ENCODE measurements at regions not wholly inside any gene's neighbourhood (a gene's known extent, or its start where the extent isn't known, plus 50 kb on each side); places are given as distances from the start of the nearest gene placed in this dataset.

- Histone ChIP-seq H3K9ac (no peak overlapping the region), H4K20me1 (ENCODE audit: low read depth) (no peaks in the 10 kb centered on the region), H3K36me3 (no peaks in the 10 kb centered on the region), H2AFZ (replicated peaks) (no peak overlapping the region), H3K27me3 (no peaks in the 10 kb centered on the region), H3K27ac (no peak overlapping the region), H3F3A (ENCODE audit: low read depth) (no peaks in the 10 kb centered on the region), H3K4me1 (no peaks in the 10 kb centered on the region), H3K9me3 (ENCODE audit: low read depth) (no peaks in the 10 kb centered on the region), H3K4me3 (no peak overlapping the region), H3K4me2 (no peak overlapping the region), H3K79me2 (ENCODE audit: low read depth) (no peaks in the 10 kb centered on the region)
- TF ChIP-seq EZH2phosphoT487 (IDR thresholded peaks at IDR 0.05) (no peak), CTCF (IDR thresholded peaks at IDR 0.05) (no peak), EZH2 (IDR thresholded peaks at IDR 0.05) (no peak)
- Mint-ChIP-seq H3K4me1 (peaks cover 2% of the 10 kb centered on the region), H3K27ac (no peak overlapping the region), H3K4me3 (no peak overlapping the region), H3K27me3 (ENCODE audit: insufficient read depth, low read depth) (no peaks in the 10 kb centered on the region), H3K36me3 (no peaks in the 10 kb centered on the region), H3K9me3 (peaks cover 1% of the 10 kb centered on the region)
- no peak for DNase-seq (ENCODE audit: low spot score)
These were observed 54.7 kb downstream of the MYEOV start for GRCh38 chr11:69348414-69349235.

DNA sequence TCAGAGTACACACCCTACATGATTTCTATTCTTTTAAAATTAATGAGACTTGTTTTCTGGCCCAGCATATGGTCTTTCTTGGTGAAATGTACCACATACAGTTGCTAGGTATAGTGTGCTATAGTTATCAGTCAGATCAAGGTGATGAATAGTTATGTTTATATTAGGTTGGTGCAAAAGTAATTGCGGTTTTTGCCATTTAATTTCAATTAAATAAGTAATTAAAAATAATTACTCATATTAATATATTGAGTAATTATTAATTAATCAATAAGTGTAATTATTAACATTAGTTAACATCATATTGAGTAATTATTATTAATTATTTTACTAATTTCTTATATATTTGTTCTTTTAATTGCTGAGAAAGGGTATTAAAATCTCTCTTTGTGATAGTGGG, 56.1 kb downstream of the MYEOV start:
- no peaks in the 10 kb centered on the region for H3K9me3 ChIP-seq (ENCODE audit: low read depth)
- H3K4me2 ChIP-seq: no peak overlapping the region
- H3K4me1 ChIP-seq: no peaks in the 10 kb centered on the region
- Mint-ChIP-seq H3K9me3 (peaks cover 1% of the 10 kb centered on the region), H3K36me3 (no peaks in the 10 kb centered on the region), H3K4me1 (peaks cover 2% of the 10 kb centered on the region), H3K27me3 (ENCODE audit: insufficient read depth, low read depth) (peaks cover 4% of the 10 kb centered on the region), H3K27ac (no peak overlapping the region), H3K4me3 (no peak overlapping the region)
- H3K79me2 ChIP-seq (ENCODE audit: low read depth): no peaks in the 10 kb centered on the region
- no peak overlapping the region for H3K9ac ChIP-seq
- H3K27ac ChIP-seq: no peak overlapping the region
- H2AFZ ChIP-seq (replicated peaks): no peak overlapping the region
- H3K27me3 ChIP-seq: no peaks in the 10 kb centered on the region
- TF ChIP-seq EZH2 (IDR thresholded peaks at IDR 0.05) (no peak), CTCF (IDR thresholded peaks at IDR 0.05) (no peak), EZH2phosphoT487 (IDR thresholded peaks at IDR 0.05) (no peak)
- no peak for DNase-seq (ENCODE audit: low spot score)
- no peaks in the 10 kb centered on the region for H3F3A ChIP-seq (ENCODE audit: low read depth)
- no peaks in the 10 kb centered on the region for H4K20me1 ChIP-seq (ENCODE audit: low read depth)
- H3K36me3 ChIP-seq: no peaks in the 10 kb centered on the region
- H3K4me3 ChIP-seq: no peak overlapping the region

DNA sequence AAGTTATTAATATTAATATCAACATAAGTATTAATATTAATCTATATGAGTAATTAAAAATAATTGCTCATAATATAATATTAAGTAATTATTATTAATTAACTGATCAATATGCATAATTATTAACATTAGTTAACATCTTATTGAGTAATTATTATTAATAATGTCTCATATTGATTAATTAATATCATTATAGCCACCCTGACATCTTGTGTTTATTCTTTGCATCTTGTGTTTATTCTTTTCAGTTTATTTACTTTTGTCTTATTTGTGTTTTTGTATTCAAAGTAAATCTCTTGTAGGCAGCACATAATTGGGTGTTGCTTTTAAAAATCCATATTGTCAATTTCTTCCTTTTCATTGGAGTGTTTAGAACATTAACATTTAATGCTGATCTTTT, 56.6 kb downstream of the MYEOV start:
- Mint-ChIP-seq H3K4me3 (no peak overlapping the region), H3K27me3 (ENCODE audit: insufficient read depth, low read depth) (peaks cover 4% of the 10 kb centered on the region), H3K27ac (no peak overlapping the region), H3K9me3 (peaks cover 1% of the 10 kb centered on the region), H3K36me3 (no peaks in the 10 kb centered on the region), H3K4me1 (no peaks in the 10 kb centered on the region)
- H3K36me3 ChIP-seq: no peaks in the 10 kb centered on the region
- no peaks in the 10 kb centered on the region for H3F3A ChIP-seq (ENCODE audit: low read depth)
- H3K27me3 ChIP-seq: no peaks in the 10 kb centered on the region
- DNase-seq (ENCODE audit: low spot score): no peak
- no peak for TF ChIP-seq EZH2 (IDR thresholded peaks at IDR 0.05)
- TF ChIP-seq EZH2phosphoT487 (IDR thresholded peaks at IDR 0.05): no peak
- no peak for TF ChIP-seq CTCF (IDR thresholded peaks at IDR 0.05)
- H3K9me3 ChIP-seq (ENCODE audit: low read depth): no peaks in the 10 kb centered on the region
- H3K4me2 ChIP-seq: no peak overlapping the region
- H2AFZ ChIP-seq (replicated peaks): no peak overlapping the region
- H3K27ac ChIP-seq: no peak overlapping the region
- H3K4me1 ChIP-seq: no peaks in the 10 kb centered on the region
- no peaks in the 10 kb centered on the region for H4K20me1 ChIP-seq (ENCODE audit: low read depth)
- H3K4me3 ChIP-seq: no peak overlapping the region
- no peaks in the 10 kb centered on the region for H3K79me2 ChIP-seq (ENCODE audit: low read depth)
- no peak overlapping the region for H3K9ac ChIP-seq
